ENCODE measurements at regions not wholly inside any gene's neighbourhood (a gene's known extent, or its start where the extent isn't known, plus 50 kb on each side); places are given as distances from the start of the nearest gene placed in this dataset.

- no peak for DNase-seq
These were observed 280.4 kb downstream of the HRH4 start for GRCh38 chr18:24740829-24741228.

GRCh38 chr18:24741321-24741720, 280.9 kb downstream of the HRH4 start:
- DNase-seq, result no peak

- DNase-seq, result peak; percentile 91
These were observed 281.7 kb downstream of the HRH4 start for GRCh38 chr18:24741965-24742724.

GRCh38 chr18:24754583-24755253, 294.3 kb downstream of the HRH4 start:
- DNase-seq, result peak; percentile 31

- DNase-seq, result no peak
These were observed 295.9 kb downstream of the HRH4 start for GRCh38 chr18:24756385-24756784.

GRCh38 chr18:24757134-24757533, 296.7 kb downstream of the HRH4 start:
- no peak for DNase-seq

GRCh38 chr18:24761765-24762164, 301.3 kb downstream of the HRH4 start:
- DNase-seq, result no peak

GRCh38 chr18:24762511-24762910, 302.1 kb downstream of the HRH4 start:
- no peak for DNase-seq

GRCh38 chr18:24763765-24764513, 303.5 kb downstream of the HRH4 start:
- DNase-seq, result peak; percentile 67

GRCh38 chr18:24764766-24765165, 304.3 kb downstream of the HRH4 start:
- no peak for DNase-seq

- peak; percentile 77 for DNase-seq
These were observed 305.9 kb downstream of the HRH4 start for GRCh38 chr18:24766376-24766775.

GRCh38 chr18:24770311-24771024, 310.0 kb downstream of the HRH4 start:
- no peak for DNase-seq

GRCh38 chr18:24771300-24771699, 310.9 kb downstream of the HRH4 start:
- peak; percentile 4 for DNase-seq

GRCh38 chr18:24773101-24773500, 312.7 kb downstream of the HRH4 start:
- DNase-seq, result no peak

GRCh38 chr18:24776019-24776418, 315.6 kb downstream of the HRH4 start:
- DNase-seq, result no peak

GRCh38 chr18:24778810-24779418, 318.5 kb downstream of the HRH4 start:
- DNase-seq, result no peak

GRCh38 chr18:24782566-24782965, 322.1 kb downstream of the HRH4 start:
- no peak for DNase-seq

GRCh38 chr18:24785019-24785418, 324.6 kb downstream of the HRH4 start:
- peak; percentile 52 for DNase-seq

GRCh38 chr18:24786027-24786426, 325.6 kb downstream of the HRH4 start:
- no peak for DNase-seq

- DNase-seq, result no peak
These were observed 329.9 kb downstream of the HRH4 start for GRCh38 chr18:24790347-24790746.

GRCh38 chr18:24791751-24792545, 331.5 kb downstream of the HRH4 start:
- DNase-seq, result peak; percentile 48
